ENCODE measurements at regions not wholly inside any gene's neighbourhood (a gene's known extent, or its start where the extent isn't known, plus 50 kb on each side); places are given as distances from the start of the nearest gene placed in this dataset.

DNA sequence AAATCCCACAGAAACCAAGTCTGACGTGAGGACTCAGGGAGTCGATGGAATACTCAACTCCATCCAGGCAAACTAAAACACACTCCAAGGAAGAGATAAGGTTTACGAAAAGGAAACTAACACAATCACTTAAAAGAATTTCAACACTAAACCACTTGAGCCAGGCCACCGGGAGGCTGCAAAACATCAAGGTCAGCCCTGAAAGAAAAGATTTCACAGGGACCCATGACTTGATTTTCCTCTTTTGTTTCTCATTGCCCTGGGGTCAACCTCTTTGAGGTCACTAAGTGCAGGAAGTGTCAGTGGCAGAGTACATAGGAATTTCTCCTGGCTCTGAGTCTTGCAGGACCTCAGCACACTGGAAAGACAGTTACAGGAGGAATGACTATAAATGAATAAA, 77.8 kb upstream of the TARS1 start:
- TF ChIP-seq, protein P1, sequence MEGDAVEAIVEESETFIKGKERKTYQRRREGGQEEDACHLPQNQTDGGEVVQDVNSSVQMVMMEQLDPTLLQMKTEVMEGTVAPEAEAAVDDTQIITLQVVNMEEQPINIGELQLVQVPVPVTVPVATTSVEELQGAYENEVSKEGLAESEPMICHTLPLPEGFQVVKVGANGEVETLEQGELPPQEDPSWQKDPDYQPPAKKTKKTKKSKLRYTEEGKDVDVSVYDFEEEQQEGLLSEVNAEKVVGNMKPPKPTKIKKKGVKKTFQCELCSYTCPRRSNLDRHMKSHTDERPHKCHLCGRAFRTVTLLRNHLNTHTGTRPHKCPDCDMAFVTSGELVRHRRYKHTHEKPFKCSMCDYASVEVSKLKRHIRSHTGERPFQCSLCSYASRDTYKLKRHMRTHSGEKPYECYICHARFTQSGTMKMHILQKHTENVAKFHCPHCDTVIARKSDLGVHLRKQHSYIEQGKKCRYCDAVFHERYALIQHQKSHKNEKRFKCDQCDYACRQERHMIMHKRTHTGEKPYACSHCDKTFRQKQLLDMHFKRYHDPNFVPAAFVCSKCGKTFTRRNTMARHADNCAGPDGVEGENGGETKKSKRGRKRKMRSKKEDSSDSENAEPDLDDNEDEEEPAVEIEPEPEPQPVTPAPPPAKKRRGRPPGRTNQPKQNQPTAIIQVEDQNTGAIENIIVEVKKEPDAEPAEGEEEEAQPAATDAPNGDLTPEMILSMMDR (IDR thresholded peaks at IDR 0.05): no peak
- TF ChIP-seq POLR2AphosphoS5 (IDR thresholded peaks at IDR 0.05) (peak in 1 of 3 donors; percentile 5), EP300 (IDR thresholded peaks at IDR 0.05) (no peak)

Data from stomach (tissue), 4 donors.